IMR-90 (cell line): ENCODE measurements at regions not wholly inside any gene's neighbourhood (a gene's known extent, or its start where the extent isn't known, plus 50 kb on each side); places are given as distances from the start of the nearest gene placed in this dataset.

Experiments
- CTCF ChIP-seq: conservative IDR thresholded peaks from 2 replicates; pipeline ENCODE4 v1.5.1; 2012; ENCODE audit warnings: mild to moderate bottlenecking, low read depth, low read length, improper control_type of control experiment
- RFX5 ChIP-seq: IDR thresholded peaks from 2 replicates; pipeline ENCODE4 v1.8.0; 2012; ENCODE audit warnings: low read depth, mild to moderate bottlenecking, low read length, moderate library complexity

- no peak for TF ChIP-seq CTCF
- no peak for TF ChIP-seq RFX5
These were observed 120.6 kb downstream of the CRYAA start for GRCh38 chr21:43289442-43289841.
